Tibial artery (tissue), 4 donors: ENCODE measurements at regions not wholly inside any gene's neighbourhood (a gene's known extent, or its start where the extent isn't known, plus 50 kb on each side); places are given as distances from the start of the nearest gene placed in this dataset.

Experiments
- DNase-seq, 2 donors: peaks; one replicate each; pipeline ENCODE4 v3.0.0-alpha.2; 2019
- H3K27ac ChIP-seq, 2 donors: fragments of 200-600 bp; sonication (generic) in 1 of 2; 1 replicate in 1 of 2; 2 replicates in 1 of 2; pipeline ENCODE4 v1.5.1; 2018 to 2019; ENCODE audit warnings: mild to moderate bottlenecking in 1 of 2
- H3K27me3 ChIP-seq, 2 donors: fragments of 200-600 bp; sonication (generic) in 1 of 2; one replicate each; pipeline versions ENCODE4 v1.5.1 to v1.6.0; 2016 to 2019
- H3K36me3 ChIP-seq, 3 donors: fragments of 200-600 bp; sonication (generic) in 2 of 3; one replicate each; pipeline ENCODE4 v1.5.1; 2016 to 2019; ENCODE audit warnings: mild to moderate bottlenecking in 2 of 3
- H3K4me1 ChIP-seq, 4 donors: fragments of 200-600 bp; sonication (generic) in 2 of 4; 1 replicate in 3 of 4; 2 replicates in 1 of 4; pipeline ENCODE4 v1.5.1; 2016 to 2019
- H3K4me3 ChIP-seq, 2 donors: fragments of 200-600 bp; sonication (generic) in 1 of 2; 1 replicate in 1 of 2; 2 replicates in 1 of 2; pipeline ENCODE4 v1.5.1; 2018 to 2019; ENCODE audit warnings: mild to moderate bottlenecking in 2 of 2
- H3K9me3 ChIP-seq, 3 donors: fragments of 200-600 bp; sonication (generic) in 1 of 3; one replicate each; pipeline ENCODE4 v1.5.1; 2016 to 2019
- intact Hi-C: fragments of 100-400 bp; cut with DNase I; formaldehyde crosslinking; loops from one replicate; pipeline ENCODE4 v1.15.0; 2023; ENCODE audit warnings: low total_unique reads
- TF ChIP-seq, protein P1 (sequence below), 2 experiments: fragments of 200-600 bp in 1 of 2; fragments of 450-650 bp in 1 of 2; IDR thresholded peaks; one replicate each; pipeline ENCODE4 v1.5.1; 2017 to 2019; ENCODE audit warnings: antibody characterized with exemption in 2 of 2, mild to moderate bottlenecking in 1 of 2, moderate library complexity in 1 of 2

DNA sequence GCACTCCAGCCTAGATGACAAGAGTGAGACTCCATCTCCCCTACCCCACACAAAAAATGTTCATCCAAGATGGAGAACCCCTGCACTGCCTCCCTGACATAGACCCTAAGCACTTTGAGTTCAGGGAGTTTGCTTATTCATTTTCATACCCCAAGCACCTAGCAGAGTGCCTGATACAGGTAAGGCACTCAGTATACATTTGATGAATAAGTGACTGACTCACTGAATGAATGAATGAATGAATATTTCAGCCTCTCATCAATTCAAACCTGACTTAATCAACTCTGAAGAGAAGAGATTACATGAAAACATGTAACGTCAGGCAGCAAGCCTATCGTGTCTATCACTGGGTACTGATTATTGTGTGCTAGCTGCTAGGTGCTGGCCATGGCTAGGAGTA lies 121.3 kb upstream of the GADD45A start:
- H3K4me1 ChIP-seq, result peaks cover 0 to 30% (median 11%) of the 10 kb centered on the region in 4 donors
- no peaks in the 10 kb centered on the region for H3K9me3 ChIP-seq
- H3K27ac ChIP-seq, result peak overlapping the region; percentile 35 to 42
- intact Hi-C loops, result loop anchor here (10.0 kb wide), 2 partner anchors 121 to 191 kb away; partner anchors contain the start of gene GADD45A
- no peaks in the 10 kb centered on the region for H3K36me3 ChIP-seq
- no peak overlapping the region for H3K4me3 ChIP-seq
- no peaks in the 10 kb centered on the region for H3K27me3 ChIP-seq
- no peak for DNase-seq
- TF ChIP-seq, protein P1, sequence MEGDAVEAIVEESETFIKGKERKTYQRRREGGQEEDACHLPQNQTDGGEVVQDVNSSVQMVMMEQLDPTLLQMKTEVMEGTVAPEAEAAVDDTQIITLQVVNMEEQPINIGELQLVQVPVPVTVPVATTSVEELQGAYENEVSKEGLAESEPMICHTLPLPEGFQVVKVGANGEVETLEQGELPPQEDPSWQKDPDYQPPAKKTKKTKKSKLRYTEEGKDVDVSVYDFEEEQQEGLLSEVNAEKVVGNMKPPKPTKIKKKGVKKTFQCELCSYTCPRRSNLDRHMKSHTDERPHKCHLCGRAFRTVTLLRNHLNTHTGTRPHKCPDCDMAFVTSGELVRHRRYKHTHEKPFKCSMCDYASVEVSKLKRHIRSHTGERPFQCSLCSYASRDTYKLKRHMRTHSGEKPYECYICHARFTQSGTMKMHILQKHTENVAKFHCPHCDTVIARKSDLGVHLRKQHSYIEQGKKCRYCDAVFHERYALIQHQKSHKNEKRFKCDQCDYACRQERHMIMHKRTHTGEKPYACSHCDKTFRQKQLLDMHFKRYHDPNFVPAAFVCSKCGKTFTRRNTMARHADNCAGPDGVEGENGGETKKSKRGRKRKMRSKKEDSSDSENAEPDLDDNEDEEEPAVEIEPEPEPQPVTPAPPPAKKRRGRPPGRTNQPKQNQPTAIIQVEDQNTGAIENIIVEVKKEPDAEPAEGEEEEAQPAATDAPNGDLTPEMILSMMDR (IDR thresholded peaks at IDR 0.05), result no peak

DNA sequence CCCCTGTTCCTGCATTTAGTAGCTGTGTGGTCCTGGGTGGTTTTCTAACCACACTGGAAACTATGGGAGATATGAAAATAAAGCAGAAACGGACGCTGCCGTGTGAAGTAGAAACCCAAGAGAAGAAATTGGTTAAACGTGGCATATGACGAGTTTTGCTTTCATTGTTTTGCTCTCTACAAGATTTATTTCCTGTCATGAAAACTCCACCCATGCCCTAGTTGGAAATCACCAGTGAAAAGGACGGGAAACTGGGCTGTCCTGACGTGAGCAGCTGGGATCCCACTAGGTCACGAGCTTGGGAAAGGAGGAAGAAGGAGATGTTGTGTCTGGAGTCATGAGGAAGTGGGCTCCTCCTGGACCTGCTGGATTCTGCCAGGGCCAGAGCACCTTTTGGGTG lies 120.8 kb upstream of the GADD45A start:
- TF ChIP-seq, protein P1 (IDR thresholded peaks at IDR 0.05), result no peak

DNA sequence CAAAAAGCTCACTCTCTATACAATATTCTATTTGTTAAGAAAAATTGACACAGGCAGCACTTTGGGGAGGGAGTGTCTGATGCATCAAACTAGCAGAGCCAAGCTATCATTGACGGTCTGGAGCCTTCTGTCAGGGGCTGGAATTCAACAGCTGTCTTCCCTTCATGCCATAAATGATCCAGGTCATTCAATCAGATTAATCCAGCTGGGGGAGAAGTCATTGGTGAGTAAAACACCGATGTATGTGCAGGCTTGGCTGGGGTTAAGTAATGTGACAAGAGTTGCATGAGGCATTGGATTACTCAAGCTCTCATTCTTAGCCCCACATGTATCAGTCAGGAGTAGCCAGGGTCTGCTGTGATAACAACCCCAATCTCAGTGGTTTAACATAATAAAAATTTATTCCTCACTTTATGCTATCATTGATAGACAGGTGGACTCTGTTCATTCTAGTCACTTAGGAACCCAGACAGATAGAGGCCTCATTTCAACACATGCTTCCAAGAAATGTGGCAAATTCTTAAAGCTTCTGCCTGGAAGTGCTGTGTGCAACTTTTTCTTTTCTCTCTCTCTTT lies 118.1 kb upstream of the GADD45A start:
- no peak overlapping the region for H3K4me3 ChIP-seq
- H3K27me3 ChIP-seq, result no peaks in the 10 kb centered on the region
- H3K4me1 ChIP-seq, result peaks cover 0 to 27% (median 7%) of the 10 kb centered on the region in 4 donors
- H3K27ac ChIP-seq, result no peak overlapping the region
- no peaks in the 10 kb centered on the region for H3K9me3 ChIP-seq
- TF ChIP-seq, protein P1 (IDR thresholded peaks at IDR 0.05), result no peak
- no peaks in the 10 kb centered on the region for H3K36me3 ChIP-seq
- intact Hi-C loops, result loop anchor here (10.0 kb wide), 2 partner anchors 118 to 188 kb away; partner anchors contain the start of gene GADD45A
- no peak for DNase-seq

More for the DNA sequence above, 120.8 kb upstream of the GADD45A start:
- peak; percentile 66 to 76 for DNase-seq
- H3K36me3 ChIP-seq, result no peaks in the 10 kb centered on the region
- H3K4me3 ChIP-seq, result no peak overlapping the region
- no peaks in the 10 kb centered on the region for H3K9me3 ChIP-seq
- peaks cover 0 to 25% (median 7%) of the 10 kb centered on the region in 4 donors for H3K4me1 ChIP-seq
- intact Hi-C loops, result loop anchor here (10.0 kb wide), 2 partner anchors 121 to 191 kb away; partner anchors contain the start of gene GADD45A
- peak overlapping the region; percentile 35 to 42 for H3K27ac ChIP-seq
- H3K27me3 ChIP-seq, result no peaks in the 10 kb centered on the region

DNA sequence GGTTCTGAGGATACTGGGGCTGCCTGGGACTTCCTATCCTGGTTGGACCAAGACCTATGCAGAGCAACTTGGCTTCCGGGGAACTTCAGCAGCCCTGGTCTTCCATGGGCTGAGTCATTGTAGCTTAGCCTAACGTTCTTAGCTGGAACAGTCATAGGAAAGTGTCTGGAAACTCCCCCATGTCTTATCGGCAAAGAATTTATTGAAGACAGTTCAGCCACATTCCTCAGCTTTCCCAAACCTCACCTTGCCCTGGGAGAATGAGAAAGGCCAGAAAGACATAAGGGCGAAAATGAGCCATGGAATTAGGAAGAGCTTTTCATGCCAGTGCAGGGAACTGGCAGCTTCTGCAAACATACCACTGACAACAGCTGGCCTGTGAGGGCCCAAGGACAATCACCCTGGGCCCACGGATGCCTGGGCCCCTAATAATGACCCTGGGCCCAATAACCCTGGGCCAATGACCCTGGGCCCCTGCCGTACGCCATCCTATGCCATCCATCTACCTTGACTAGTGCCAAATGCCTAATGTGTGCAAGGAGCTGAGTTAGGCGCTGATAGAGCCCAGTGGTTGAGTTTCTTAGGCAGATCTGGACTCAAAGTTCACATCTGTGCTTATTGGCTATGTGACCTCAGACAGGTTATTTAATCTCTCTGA lies 114.4 kb upstream of the GADD45A start:
- H3K36me3 ChIP-seq, result no peaks in the 10 kb centered on the region
- intact Hi-C loops, result no loop called here
- TF ChIP-seq, protein P1 (IDR thresholded peaks at IDR 0.05), result no peak
- DNase-seq, result no peak
- no peaks in the 10 kb centered on the region for H3K27me3 ChIP-seq
- no peak overlapping the region for H3K4me3 ChIP-seq
- no peaks in the 10 kb centered on the region for H3K9me3 ChIP-seq
- H3K27ac ChIP-seq, result peak overlapping the region; percentile 10 to 38
- H3K4me1 ChIP-seq, result peaks cover 0 to 27% (median 4%) of the 10 kb centered on the region in 4 donors

DNA sequence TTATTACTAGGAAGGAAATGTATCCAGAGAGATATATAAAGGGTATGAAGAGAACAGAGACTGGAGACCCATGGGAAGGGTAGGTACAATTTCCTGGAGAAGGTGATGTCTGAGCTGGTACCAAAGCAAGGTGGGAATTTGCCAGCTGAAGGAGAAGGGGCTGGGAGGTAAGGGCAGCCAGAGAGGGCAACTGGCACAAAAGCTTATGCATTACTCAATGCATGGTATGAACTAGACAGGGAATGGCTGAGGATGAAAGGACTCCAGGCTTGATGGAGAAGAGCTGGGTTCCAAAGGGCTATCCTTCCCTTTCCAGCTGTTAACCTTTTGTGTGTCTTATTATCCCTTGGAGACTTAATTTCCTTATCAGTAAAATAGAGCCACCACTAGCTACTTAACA lies 113.6 kb upstream of the GADD45A start:
- no peak overlapping the region for H3K4me3 ChIP-seq
- no peak overlapping the region for H3K27ac ChIP-seq
- intact Hi-C loops, result no loop called here
- peaks cover 0 to 27% (median 4%) of the 10 kb centered on the region in 4 donors for H3K4me1 ChIP-seq
- DNase-seq, result no peak
- no peaks in the 10 kb centered on the region for H3K9me3 ChIP-seq
- TF ChIP-seq, protein P1 (IDR thresholded peaks at IDR 0.05), result no peak
- no peaks in the 10 kb centered on the region for H3K36me3 ChIP-seq
- no peaks in the 10 kb centered on the region for H3K27me3 ChIP-seq
